NCI-H2081 treated with DMSO at 0.1 percent for 48 hours (cell line): ENCODE measurements at regions not wholly inside any gene's neighbourhood (a gene's known extent, or its start where the extent isn't known, plus 50 kb on each side); places are given as distances from the start of the nearest gene placed in this dataset.

Experiments used
- DNase-seq: peaks from one replicate; lab custom pipeline; 2025; lab: John Stamatoyannopoulos, UW

- DNase-seq: no peak
Measured at GRCh38 chr5:96283589-96283988, 149.5 kb downstream of the PCSK1 start.

GRCh38 chr5:96282020-96282419 is 151.0 kb downstream of the PCSK1 start:
- DNase-seq: no peak

DNA sequence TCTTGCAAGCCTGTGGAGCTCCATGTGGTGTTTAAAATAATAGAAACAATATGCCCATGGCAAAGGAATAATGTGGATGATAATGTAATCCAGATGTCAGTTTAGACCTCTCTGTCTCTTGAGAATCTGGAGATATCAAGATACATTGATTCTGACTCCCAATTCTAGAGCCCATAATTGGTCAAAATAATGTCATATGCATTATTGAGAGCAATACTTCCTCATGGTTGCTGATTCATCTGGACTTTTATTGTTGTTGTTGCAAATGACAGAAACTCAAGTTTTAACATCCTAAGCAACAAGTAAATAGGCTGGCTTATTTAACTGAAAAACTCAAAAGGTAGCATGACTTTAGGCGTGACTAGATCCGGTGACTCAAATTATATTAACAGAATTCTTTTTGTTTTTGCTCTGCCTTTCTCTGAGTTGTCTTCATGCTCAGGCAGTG is 152.1 kb downstream of the PCSK1 start:
- DNase-seq: no peak

GRCh38 chr5:96279801-96280542 is 153.1 kb downstream of the PCSK1 start:
- DNase-seq: no peak

DNA sequence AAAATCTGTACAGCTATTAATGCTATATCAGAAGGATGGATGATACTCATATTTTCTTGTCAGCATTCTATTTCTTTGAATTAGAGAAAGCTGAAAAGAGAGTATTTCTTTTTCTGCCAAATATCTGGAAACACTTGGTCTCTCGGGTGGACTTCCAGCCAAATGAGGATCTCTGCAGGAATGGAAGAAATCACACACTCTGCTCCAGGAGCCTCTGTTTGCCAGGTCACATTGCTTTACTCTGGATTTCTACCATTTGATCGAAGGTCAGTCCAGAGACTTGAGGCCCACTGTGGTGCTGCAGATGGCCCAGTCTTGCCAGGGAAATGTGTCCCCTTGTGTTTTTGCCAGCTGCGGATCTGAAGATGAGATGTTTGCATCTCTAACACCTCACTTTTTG is 154.1 kb downstream of the PCSK1 start:
- DNase-seq: no peak

DNA sequence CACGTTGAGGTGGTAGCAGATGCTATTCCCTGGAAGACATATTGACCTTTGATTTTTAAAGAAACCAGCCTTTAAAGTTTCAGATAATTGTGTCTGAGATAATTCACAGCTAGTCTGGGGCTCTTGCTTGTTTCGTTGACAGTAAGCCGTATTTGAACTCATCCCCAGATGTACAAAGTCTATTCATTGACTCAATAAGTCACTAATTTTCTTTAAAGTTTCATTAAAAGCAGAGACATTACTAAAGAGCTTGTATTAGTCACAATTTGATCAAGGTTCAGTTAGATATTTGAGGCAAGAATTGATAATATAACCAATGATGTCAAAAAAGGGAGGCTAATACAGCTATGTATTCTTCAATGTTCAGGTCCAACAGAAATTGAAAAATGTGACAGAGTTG is 158.0 kb downstream of the PCSK1 start:
- DNase-seq: no peak

DNA sequence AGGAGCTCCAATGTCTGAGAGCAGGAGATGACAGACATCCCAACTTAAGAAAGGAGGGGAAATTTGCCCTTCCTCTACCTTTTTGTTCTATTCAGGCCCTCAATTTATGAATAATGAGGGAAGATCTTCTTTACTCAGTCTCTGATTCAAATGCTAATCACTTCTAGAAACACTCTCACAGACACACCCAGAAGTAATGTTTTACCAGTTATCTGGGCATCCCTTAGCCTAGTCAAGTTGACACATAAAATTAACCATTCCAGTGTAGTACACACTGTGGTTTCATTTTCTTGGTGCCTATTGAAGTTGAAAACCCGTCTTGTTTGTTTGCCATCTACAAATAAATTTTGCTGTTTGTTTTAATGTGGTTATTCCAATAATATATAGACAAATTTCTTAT is 167.6 kb downstream of the PCSK1 start:
- DNase-seq: no peak

DNA sequence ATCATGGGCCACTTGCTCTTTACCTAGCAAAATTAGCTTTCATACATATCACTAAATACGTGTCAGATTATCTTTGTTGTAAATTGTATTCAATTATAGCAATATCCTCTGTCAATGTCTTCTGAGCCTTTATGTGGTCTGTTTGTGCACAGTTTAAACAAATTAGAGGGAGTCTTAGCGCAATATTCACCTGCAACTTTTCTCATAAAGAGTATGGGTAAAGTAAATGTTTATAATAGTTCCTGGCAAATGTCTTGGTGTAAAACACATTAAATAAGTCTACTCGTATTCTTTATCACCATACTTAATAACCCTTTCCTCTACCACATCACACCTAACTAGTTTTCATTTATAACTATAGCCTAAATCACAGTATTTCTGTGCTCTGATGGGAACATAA is 169.0 kb downstream of the PCSK1 start:
- DNase-seq: no peak

GRCh38 chr5:96262105-96262504 is 170.9 kb downstream of the PCSK1 start:
- DNase-seq: no peak

- no peak for DNase-seq
Measured at GRCh38 chr5:96260009-96260408, 173.0 kb downstream of the PCSK1 start.

DNA sequence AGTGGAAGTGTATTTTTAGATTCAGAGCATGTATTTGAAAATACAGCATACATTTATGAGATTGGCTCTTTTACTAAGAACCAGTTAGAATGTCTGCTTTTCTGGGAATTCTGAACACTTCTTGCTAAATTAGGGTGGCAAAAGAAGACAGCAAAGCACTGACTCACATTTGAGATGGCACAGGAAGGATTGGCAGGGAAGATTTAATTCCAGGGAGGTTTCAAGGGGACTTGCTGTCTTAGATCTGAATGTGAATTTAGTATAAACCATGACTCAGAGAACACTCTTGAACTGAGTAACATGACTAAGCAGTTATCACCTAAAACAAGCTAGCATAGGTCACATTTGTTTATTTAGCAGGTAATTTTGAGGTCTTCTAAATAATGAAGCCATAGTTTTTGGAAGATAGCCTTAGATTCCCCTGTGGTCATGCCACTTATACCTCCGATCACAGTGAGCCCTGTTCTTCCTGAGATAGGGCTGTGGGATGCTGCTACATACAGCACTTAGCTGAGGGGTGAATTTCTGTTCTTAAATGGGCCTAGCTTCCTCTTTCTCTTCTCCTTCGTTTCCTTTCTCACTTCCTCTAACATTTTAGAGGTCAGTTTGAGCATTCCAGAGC is 173.8 kb downstream of the PCSK1 start:
- DNase-seq: no peak

DNA sequence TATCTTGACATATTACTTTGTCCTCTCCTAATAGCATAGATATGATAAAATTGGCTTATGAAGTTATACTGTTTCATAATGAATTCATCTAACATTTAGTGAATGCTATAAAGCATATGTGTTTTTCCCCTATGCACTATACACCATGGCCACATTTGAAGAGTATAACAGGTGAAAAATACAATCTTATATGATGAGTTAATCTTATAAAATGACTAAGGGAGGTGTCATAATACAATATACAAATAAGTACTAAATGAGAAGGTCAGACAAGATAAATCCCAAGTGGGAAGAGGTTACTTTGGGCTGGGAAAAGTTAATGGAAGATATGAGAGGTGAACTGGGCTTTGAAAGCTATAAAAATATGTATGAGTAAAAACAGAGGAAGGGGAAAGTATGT is 174.4 kb downstream of the PCSK1 start:
- no peak for DNase-seq

DNA sequence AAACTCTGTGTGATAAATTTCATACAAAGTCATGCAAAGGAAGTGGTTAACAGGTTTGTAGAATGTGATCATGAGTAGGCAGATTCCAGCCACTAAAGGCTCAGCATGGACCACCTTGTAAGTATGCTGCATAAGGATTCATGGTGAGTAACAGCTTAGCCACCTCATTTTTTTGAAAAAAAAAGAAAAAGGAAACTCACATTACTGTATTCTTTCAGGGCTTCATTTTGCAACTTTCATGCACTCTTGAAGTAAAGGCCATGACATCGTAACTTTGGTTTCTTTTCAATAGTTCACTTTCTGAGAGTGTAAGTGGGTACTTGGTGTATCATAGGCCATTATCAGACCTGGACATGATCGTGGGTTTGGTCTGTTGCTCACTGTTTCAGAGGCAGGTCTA is 175.1 kb downstream of the PCSK1 start:
- no peak for DNase-seq

DNA sequence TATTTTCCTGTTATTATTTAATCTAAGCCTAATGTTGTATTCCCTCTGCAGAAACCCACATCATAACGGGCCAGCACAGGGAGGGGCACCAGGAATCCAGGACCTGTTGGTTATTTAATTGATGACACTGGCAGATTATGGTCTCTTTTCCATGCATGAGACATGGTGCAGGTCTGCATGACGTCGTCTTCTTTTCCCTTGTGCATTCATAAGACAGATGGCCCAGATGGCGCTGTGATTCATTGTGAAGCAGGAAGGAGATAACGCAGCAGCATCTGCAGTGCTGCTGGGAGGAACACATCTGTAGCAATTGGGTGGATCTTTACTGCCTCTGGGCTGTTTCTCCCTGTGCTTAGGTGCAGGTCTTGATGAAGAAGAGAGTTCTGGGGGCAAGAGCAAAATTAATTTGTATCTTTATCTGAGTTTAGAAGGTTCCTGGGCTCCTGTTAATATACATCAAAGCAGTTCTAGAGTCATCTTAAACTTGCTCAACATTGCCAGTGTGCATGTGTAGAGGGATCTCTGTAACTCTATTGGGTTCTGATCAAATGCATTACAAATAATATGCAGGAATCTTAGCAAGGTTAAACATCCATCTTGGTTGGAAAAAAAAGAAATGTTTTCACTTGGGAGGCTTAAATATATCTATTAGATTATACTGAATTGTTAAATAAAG is 176.1 kb downstream of the PCSK1 start:
- DNase-seq: no peak

DNA sequence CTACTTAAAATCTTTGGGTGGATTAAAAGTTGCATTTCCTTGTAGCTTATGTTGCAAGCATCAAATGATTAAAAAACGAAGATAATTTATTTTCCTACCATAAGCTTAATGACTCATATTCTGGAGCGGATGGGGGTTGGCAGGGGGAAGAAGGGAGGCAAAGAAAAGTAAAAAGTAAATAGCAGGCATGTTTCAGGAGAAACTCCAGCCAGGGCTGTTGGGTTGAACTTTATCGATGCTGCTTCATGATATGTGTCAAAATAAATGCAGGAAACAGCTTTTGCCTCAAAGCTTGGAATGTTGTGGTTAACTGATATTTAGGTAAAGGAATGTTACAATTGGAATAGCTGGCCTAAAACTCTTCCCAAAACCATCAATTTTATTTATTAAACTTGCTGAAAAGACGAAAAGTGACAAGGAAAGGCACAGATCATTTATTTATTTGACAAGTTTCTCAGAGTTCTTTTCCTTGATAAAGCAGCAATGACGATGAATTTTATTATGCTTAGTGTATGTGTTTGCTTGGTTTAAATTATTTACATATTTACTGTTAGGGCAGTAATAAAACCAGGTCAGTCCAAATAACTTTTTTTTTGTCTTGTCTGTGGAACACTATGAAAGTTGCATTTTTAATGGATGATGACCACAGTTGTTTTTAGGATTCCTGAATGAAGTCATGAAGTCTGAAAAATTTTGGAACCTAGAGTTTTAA is 177.9 kb downstream of the PCSK1 start:
- no peak for DNase-seq

DNA sequence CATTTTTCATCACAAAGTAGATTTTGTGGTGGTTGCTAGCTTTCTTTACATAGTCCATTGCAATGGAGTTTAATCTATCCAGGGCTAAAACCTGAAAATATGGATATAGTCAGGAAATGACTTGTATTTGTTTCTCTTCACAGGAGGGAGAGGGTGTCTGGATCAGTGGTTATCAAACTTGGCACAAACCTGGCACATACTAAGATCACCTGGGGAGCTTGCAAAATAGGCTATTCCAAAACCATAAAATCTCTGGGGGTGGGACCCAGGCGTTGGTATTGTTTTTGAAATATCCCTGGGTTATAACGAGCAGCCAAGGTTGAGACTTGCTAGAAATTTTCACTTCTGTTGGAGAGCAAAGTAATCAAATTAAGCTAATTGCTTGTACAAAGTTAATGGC is 179.9 kb downstream of the PCSK1 start:
- DNase-seq: peak; percentile 45

- DNase-seq: no peak
Measured at GRCh38 chr5:96252596-96252995, 180.5 kb downstream of the PCSK1 start.

GRCh38 chr5:96250782-96251181 is 182.3 kb downstream of the PCSK1 start:
- no peak for DNase-seq

DNA sequence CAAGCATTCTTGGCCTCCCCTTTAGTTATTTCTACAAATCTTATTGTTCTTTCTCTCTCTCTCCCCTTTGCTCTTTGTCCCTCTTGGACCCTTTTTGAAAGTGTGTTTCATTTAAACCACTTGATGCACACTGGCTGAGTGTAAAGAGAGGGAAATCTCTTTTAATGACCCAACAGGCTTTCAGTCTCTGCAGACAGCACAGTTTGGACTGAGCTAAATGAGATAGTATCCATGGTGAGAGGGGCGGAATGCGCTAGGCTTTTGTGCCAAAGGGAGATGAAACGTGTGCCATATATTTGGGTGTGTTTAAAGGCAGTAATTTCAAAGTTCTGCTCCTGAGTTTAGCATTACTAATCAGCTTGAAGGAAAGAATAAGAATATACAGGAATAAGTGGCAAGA is 184.9 kb downstream of the PCSK1 start:
- DNase-seq: no peak

DNA sequence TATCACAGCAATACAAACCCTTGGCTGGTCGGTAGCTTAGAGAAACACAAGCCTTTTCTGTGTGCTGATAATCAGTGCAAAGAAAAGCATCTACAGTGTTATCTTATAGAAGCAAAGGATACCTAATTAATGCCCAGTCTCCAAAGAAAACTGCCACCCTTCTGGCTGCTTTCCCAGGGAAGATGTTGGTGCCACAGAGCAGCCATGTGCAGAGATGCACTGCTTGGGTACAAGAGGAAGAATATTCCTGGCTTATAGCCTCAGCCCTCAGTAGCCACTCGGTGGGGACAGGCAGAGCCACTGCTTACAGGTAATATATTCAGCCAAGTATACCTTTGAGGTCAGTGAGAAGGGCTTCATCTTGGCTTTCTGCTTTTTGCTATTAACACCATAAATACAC is 185.3 kb downstream of the PCSK1 start:
- DNase-seq: no peak

- no peak for DNase-seq
Measured at GRCh38 chr5:96247097-96247701, 185.8 kb downstream of the PCSK1 start.
